CD4-positive, alpha-beta T cell treated with Interleukin-4 for 1 hour (primary cell): ENCODE measurements at regions not wholly inside any gene's neighbourhood (a gene's known extent, or its start where the extent isn't known, plus 50 kb on each side); places are given as distances from the start of the nearest gene placed in this dataset.
"Not testable (repeated sequence)": the region's sequence is repeated elsewhere in the genome, so short reads cannot be mapped to it uniquely, and the experiment has no call there.

Source experiments
- DNase-seq, 2 donors: peaks; one replicate each; pipeline ENCODE4 v3.0.0-alpha.2; 2020 to 2022

GRCh38 chrY:20891440-20892160 lies 135.7 kb downstream of the RPS4Y2 start:
- DNase-seq, result no peak

GRCh38 chrY:20925350-20926091 lies 169.6 kb downstream of the RPS4Y2 start:
- peak in 1 of 2 donors; percentile 57 for DNase-seq

GRCh38 chrY:20929691-20930342 lies 173.9 kb downstream of the RPS4Y2 start:
- no peak for DNase-seq

- not testable (repeated sequence) for DNase-seq
These were observed 180.9 kb downstream of the RPS4Y2 start for GRCh38 chrY:20936709-20937251.

- no peak for DNase-seq
These were observed 205.6 kb downstream of the RPS4Y2 start for GRCh38 chrY:20961512-20961911.

GRCh38 chrY:20967828-20968227 lies 211.9 kb downstream of the RPS4Y2 start:
- DNase-seq, result no peak

- peak in 1 of 2 donors; percentile 19 for DNase-seq
These were observed 212.3 kb downstream of the RPS4Y2 start for GRCh38 chrY:20968237-20968636.

- DNase-seq, result no peak
These were observed 215.5 kb downstream of the RPS4Y2 start for GRCh38 chrY:20971371-20971770.

GRCh38 chrY:20986037-20986436 lies 230.1 kb downstream of the RPS4Y2 start:
- no peak for DNase-seq

- no peak for DNase-seq
These were observed 234.2 kb downstream of the RPS4Y2 start for GRCh38 chrY:20990123-20990522.

GRCh38 chrY:20990869-20991548 lies 235.1 kb downstream of the RPS4Y2 start:
- DNase-seq, result peak in 1 of 2 donors; percentile 36

- no peak for DNase-seq
These were observed 241.4 kb downstream of the RPS4Y2 start for GRCh38 chrY:20997355-20997754.

- no peak for DNase-seq
These were observed 242.1 kb downstream of the RPS4Y2 start for GRCh38 chrY:20998016-20998415.

- DNase-seq, result no peak
These were observed 242.6 kb downstream of the RPS4Y2 start for GRCh38 chrY:20998483-20998882.

GRCh38 chrY:21001102-21001501 lies 245.2 kb downstream of the RPS4Y2 start:
- no peak for DNase-seq

- DNase-seq, result no peak
These were observed 247.2 kb downstream of the RPS4Y2 start for GRCh38 chrY:21003059-21003458.

- no peak for DNase-seq
These were observed 249.6 kb downstream of the RPS4Y2 start for GRCh38 chrY:21005531-21005930.

GRCh38 chrY:21021811-21022210 lies 265.9 kb downstream of the RPS4Y2 start:
- DNase-seq, result no peak

GRCh38 chrY:21022326-21023044 lies 266.6 kb downstream of the RPS4Y2 start:
- peak in 1 of 2 donors; percentile 28 for DNase-seq

- no peak for DNase-seq
These were observed 268.0 kb downstream of the RPS4Y2 start for GRCh38 chrY:21023906-21024305.

- no peak for DNase-seq
These were observed 272.6 kb downstream of the RPS4Y2 start for GRCh38 chrY:21028506-21028905.

GRCh38 chrY:21033363-21033762 lies 277.5 kb downstream of the RPS4Y2 start:
- no peak for DNase-seq
